Activated CD8-positive, alpha-beta memory T cell treated with anti-CD3 and anti-CD28 coated beads for 48 hours (primary cell): ENCODE measurements at regions not wholly inside any gene's neighbourhood (a gene's known extent, or its start where the extent isn't known, plus 50 kb on each side); places are given as distances from the start of the nearest gene placed in this dataset.

ENCODE experiments used
- DNase-seq, 3 experiments: peaks; one replicate each; pipeline ENCODE4 v3.0.0-alpha.2; 2020; ENCODE audit warnings: low read depth in 2 of 3, low spot score in 2 of 3

- DNase-seq = no peak
Observed at GRCh38 chr18:78903436-78904178, 76.0 kb upstream of the SALL3 start.

- DNase-seq = no peak
Observed at GRCh38 chr18:78904179-78904531, 75.5 kb upstream of the SALL3 start.

GRCh38 chr18:78905334-78905733, 74.3 kb upstream of the SALL3 start:
- DNase-seq = no peak

- DNase-seq = no peak
Observed at GRCh38 chr18:78906066-78906465, 73.6 kb upstream of the SALL3 start.

- no peak for DNase-seq
Observed at GRCh38 chr18:78908462-78909260, 71.0 kb upstream of the SALL3 start.

GRCh38 chr18:78911751-78912283, 67.8 kb upstream of the SALL3 start:
- no peak for DNase-seq

GRCh38 chr18:78912336-78912735, 67.3 kb upstream of the SALL3 start:
- DNase-seq = no peak

GRCh38 chr18:78912844-78913243, 66.8 kb upstream of the SALL3 start:
- DNase-seq = no peak

- no peak for DNase-seq
Observed at GRCh38 chr18:78913395-78913794, 66.2 kb upstream of the SALL3 start.

GRCh38 chr18:78913830-78914231, 65.8 kb upstream of the SALL3 start:
- no peak for DNase-seq

GRCh38 chr18:78914249-78914935, 65.2 kb upstream of the SALL3 start:
- no peak for DNase-seq

GRCh38 chr18:78915446-78916008, 64.1 kb upstream of the SALL3 start:
- DNase-seq = no peak

GRCh38 chr18:78918707-78919106, 60.9 kb upstream of the SALL3 start:
- DNase-seq = no peak

- DNase-seq = no peak
Observed at GRCh38 chr18:78919956-78920355, 59.7 kb upstream of the SALL3 start.

GRCh38 chr18:78920456-78921138, 59.0 kb upstream of the SALL3 start:
- no peak for DNase-seq

- DNase-seq = no peak
Observed at GRCh38 chr18:78922856-78923255, 56.8 kb upstream of the SALL3 start.

- no peak for DNase-seq
Observed at GRCh38 chr18:78924301-78924700, 55.3 kb upstream of the SALL3 start.

- no peak for DNase-seq
Observed at GRCh38 chr18:78924786-78925540, 54.7 kb upstream of the SALL3 start.

- DNase-seq = no peak
Observed at GRCh38 chr18:78925557-78926242, 53.9 kb upstream of the SALL3 start.

GRCh38 chr18:78926243-78926615, 53.4 kb upstream of the SALL3 start:
- DNase-seq = no peak
